Parathyroid adenoma (tissue), 2 donors: ENCODE measurements at regions not wholly inside any gene's neighbourhood (a gene's known extent, or its start where the extent isn't known, plus 50 kb on each side); places are given as distances from the start of the nearest gene placed in this dataset.
"Not testable (repeated sequence)": the region's sequence is repeated elsewhere in the genome, so short reads cannot be mapped to it uniquely, and the experiment has no call there.

ENCODE experiments used
- H2AFZ ChIP-seq: fragments of 300-600 bp; sonication (generic); one replicate; pipeline ENCODE4 v1.7.0; 2017; ENCODE audit warnings: antibody characterized with exemption, mild to moderate bottlenecking
- H3K27ac ChIP-seq: fragments of 300-600 bp; sonication (generic); one replicate; pipeline ENCODE4 v1.7.0; 2017
- H3K27me3 ChIP-seq: fragments of 300-600 bp; sonication (generic); one replicate; pipeline ENCODE4 v1.7.0; 2017; ENCODE audit warnings: low read length; ENCODE audit not compliant: control insufficient read depth, insufficient read depth
- H3K36me3 ChIP-seq: fragments of 300-600 bp; sonication (generic); one replicate; pipeline ENCODE4 v1.7.0; 2017; ENCODE audit warnings: low read length; ENCODE audit not compliant: control insufficient read depth, insufficient read depth
- H3K4me1 ChIP-seq: fragments of 300-600 bp; sonication (generic); one replicate; pipeline ENCODE4 v1.7.0; 2017; ENCODE audit warnings: control low read depth
- H3K4me2 ChIP-seq: fragments of 300-600 bp; sonication (generic); one replicate; pipeline ENCODE4 v1.7.0; 2017; ENCODE audit warnings: low read length
- H3K4me3 ChIP-seq: fragments of 300-600 bp; sonication (generic); one replicate; pipeline ENCODE4 v1.7.0; 2017; ENCODE audit warnings: low read depth, low read length
- H3K79me2 ChIP-seq: fragments of 300-600 bp; sonication (generic); one replicate; pipeline ENCODE4 v1.7.0; 2017; ENCODE audit warnings: control low read depth
- H3K9ac ChIP-seq: fragments of 300-600 bp; sonication (generic); one replicate; pipeline ENCODE4 v1.7.0; 2017; ENCODE audit warnings: mild to moderate bottlenecking
- H3K9me3 ChIP-seq: fragments of 300-600 bp; sonication (generic); one replicate; pipeline ENCODE4 v1.7.0; 2017; ENCODE audit warnings: low read length; ENCODE audit not compliant: control insufficient read depth
- CTCF ChIP-seq: fragments of 300-600 bp; sonication (generic); IDR thresholded peaks from one replicate; pipeline ENCODE4 v1.7.0; 2017; ENCODE audit warnings: antibody characterized with exemption, mild to moderate bottlenecking
- donor health status: primary hyperparathyroidism.

- H3K9me3 ChIP-seq = no peaks in the 10 kb centered on the region
- no peak overlapping the region for H2AFZ ChIP-seq
- no peak overlapping the region for H3K9ac ChIP-seq
- H3K36me3 ChIP-seq = no peaks in the 10 kb centered on the region
- H3K4me1 ChIP-seq = peaks cover 8% of the 10 kb centered on the region
- TF ChIP-seq CTCF = no peak
- H3K27me3 ChIP-seq = no peaks in the 10 kb centered on the region
- H3K79me2 ChIP-seq = peaks cover 23% of the 10 kb centered on the region
- H3K4me3 ChIP-seq = no peak overlapping the region
- no peak overlapping the region for H3K27ac ChIP-seq
- no peak overlapping the region for H3K4me2 ChIP-seq
These were observed 68.2 kb downstream of the ELAPOR2 start for GRCh38 chr7:86991093-86991769.

- Histone ChIP-seq H3K4me2 (no peak overlapping the region), H3K36me3 (peaks cover 2% of the 10 kb centered on the region), H3K79me2 (peaks cover 19% of the 10 kb centered on the region), H3K27ac (no peak overlapping the region), H3K9me3 (no peaks in the 10 kb centered on the region), H3K4me3 (no peak overlapping the region), H3K4me1 (peaks cover 4% of the 10 kb centered on the region), H3K9ac (no peak overlapping the region), H2AFZ (no peak overlapping the region), H3K27me3 (no peaks in the 10 kb centered on the region)
- TF ChIP-seq CTCF = no peak
These were observed 70.0 kb downstream of the ELAPOR2 start for GRCh38 chr7:86989407-86989806.

- not testable (repeated sequence) for H3K27me3 ChIP-seq, H3K4me3 ChIP-seq
- H3K79me2 ChIP-seq = peaks cover 19% of the 10 kb centered on the region
These were observed 71.6 kb downstream of the ELAPOR2 start for GRCh38 chr7:86987834-86988233.

DNA sequence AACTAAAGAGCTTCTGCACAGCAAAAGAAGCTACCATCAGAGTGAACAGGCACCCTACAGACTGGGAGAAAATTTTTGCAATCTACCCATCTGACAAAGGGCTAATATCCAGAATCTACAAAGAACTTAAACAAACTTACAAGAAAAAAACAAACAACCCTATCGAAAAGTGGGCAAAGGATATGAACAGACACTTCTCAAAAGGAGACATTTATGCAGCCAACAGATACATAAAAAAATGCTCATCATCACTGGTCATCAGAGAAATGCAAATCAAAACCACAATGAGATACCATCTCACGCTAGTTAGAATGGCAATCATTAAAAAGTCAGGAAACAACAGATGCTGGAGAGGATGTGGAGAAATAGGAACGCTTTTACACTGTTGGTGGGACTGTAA lies 72.1 kb downstream of the ELAPOR2 start:
- H3K4me2 ChIP-seq, H3K36me3 ChIP-seq, H3K9ac ChIP-seq, H3K4me1 ChIP-seq, H3K9me3 ChIP-seq, H3K27ac ChIP-seq, H3K4me3 ChIP-seq, H3K27me3 ChIP-seq, H2AFZ ChIP-seq: not testable (repeated sequence)
- peaks cover 19% of the 10 kb centered on the region for H3K79me2 ChIP-seq

More at GRCh38 chr7:86987834-86988233, 71.6 kb downstream of the ELAPOR2 start:
- not testable (repeated sequence) for H3K9ac ChIP-seq, H3K27ac ChIP-seq, H2AFZ ChIP-seq, H3K9me3 ChIP-seq, H3K4me1 ChIP-seq, H3K36me3 ChIP-seq, H3K4me2 ChIP-seq

DNA sequence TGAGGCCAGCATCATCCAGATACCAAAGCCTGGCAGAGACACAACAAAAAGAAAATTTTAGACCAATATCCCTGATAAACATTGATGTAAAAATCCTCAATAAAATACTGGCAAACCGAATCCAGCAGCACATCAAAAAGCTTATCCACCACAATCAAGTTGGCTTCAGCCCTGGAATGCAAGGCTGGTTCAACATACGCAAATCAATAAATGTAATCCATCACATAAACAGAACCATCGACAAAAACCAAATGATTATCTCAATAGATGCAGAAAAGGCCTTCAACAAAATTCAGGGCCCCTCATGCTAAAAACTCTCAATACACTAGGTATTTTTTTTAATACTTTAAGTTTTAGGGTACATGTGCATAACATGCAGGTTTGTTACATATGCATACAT lies 74.1 kb downstream of the ELAPOR2 start:
- not testable (repeated sequence) for H3K4me1 ChIP-seq, H3K4me3 ChIP-seq, H3K27ac ChIP-seq, H3K9ac ChIP-seq, H3K27me3 ChIP-seq, H3K9me3 ChIP-seq, H2AFZ ChIP-seq, H3K4me2 ChIP-seq, H3K36me3 ChIP-seq
- peaks cover 11% of the 10 kb centered on the region for H3K79me2 ChIP-seq

DNA sequence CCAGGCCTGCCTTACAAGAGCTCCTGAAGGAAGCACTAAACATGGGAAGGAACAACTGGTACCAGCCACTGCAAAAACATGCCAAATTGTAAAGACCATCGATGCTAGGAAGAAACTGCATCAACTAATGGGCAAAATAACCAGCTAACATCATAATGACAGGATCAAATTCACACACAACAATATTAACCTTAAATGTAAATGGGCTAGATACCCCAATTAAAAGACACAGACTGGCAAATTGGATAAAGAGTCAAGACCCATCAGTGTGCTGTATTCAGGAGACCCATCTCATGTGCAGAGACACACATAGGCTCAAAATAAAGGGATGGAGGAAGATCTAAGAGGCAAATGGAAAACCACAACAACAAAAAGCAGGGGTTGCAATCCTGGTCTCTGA lies 75.8 kb downstream of the ELAPOR2 start:
- not testable (repeated sequence) for H3K27me3 ChIP-seq, H3K79me2 ChIP-seq, H3K9me3 ChIP-seq, H2AFZ ChIP-seq, H3K9ac ChIP-seq, H3K4me1 ChIP-seq, H3K36me3 ChIP-seq, H3K4me3 ChIP-seq, H3K4me2 ChIP-seq, H3K27ac ChIP-seq

GRCh38 chr7:86981937-86982336 lies 77.5 kb downstream of the ELAPOR2 start:
- H3K27me3 ChIP-seq, H3K9me3 ChIP-seq, H3K4me2 ChIP-seq: not testable (repeated sequence)

More at GRCh38 chr7:86981937-86982336, 77.5 kb downstream of the ELAPOR2 start:
- not testable (repeated sequence) for H3K79me2 ChIP-seq, H2AFZ ChIP-seq, H3K9ac ChIP-seq, H3K36me3 ChIP-seq, H3K27ac ChIP-seq, H3K4me1 ChIP-seq, H3K4me3 ChIP-seq
